LNCAP (cell line): ENCODE measurements at regions not wholly inside any gene's neighbourhood (a gene's known extent, or its start where the extent isn't known, plus 50 kb on each side); places are given as distances from the start of the nearest gene placed in this dataset.

Experiments used
- CTCF ChIP-seq: fragments of 450-650 bp; IDR thresholded peaks from 2 replicates; pipeline ENCODE4 v1.5.1; 2017; ENCODE audit warnings: mild to moderate bottlenecking

- peak; percentile 24; the same call in 1 of the 2 replicates for TF ChIP-seq CTCF
Observed at GRCh38 chr15:46280762-46281542, 646.1 kb downstream of the SQOR start.

- no peak for TF ChIP-seq CTCF
Observed at GRCh38 chr15:46293550-46293949, 658.7 kb downstream of the SQOR start.

GRCh38 chr15:46296002-46296401 lies 661.2 kb downstream of the SQOR start:
- no peak for TF ChIP-seq CTCF

GRCh38 chr15:46296797-46297196 lies 662.0 kb downstream of the SQOR start:
- TF ChIP-seq CTCF, result no peak

GRCh38 chr15:46297766-46298165 lies 662.9 kb downstream of the SQOR start:
- TF ChIP-seq CTCF, result no peak

- TF ChIP-seq CTCF, result no peak
Observed at GRCh38 chr15:46300716-46301115, 665.9 kb downstream of the SQOR start.

- no peak for TF ChIP-seq CTCF
Observed at GRCh38 chr15:46301291-46301690, 666.5 kb downstream of the SQOR start.

GRCh38 chr15:46301826-46302225 lies 667.0 kb downstream of the SQOR start:
- no peak for TF ChIP-seq CTCF
